Urothelium cell line (cell line): ENCODE measurements at regions not wholly inside any gene's neighbourhood (a gene's known extent, or its start where the extent isn't known, plus 50 kb on each side); places are given as distances from the start of the nearest gene placed in this dataset.
"Not testable (repeated sequence)": the region's sequence is repeated elsewhere in the genome, so short reads cannot be mapped to it uniquely, and the experiment has no call there.

Source experiments
- DNase-seq: peaks from one replicate; pipeline ENCODE4 v3.0.0; 2011; ENCODE audit warnings: low spot score, mixed read lengths
- FAIRE-seq: peaks from 2 replicates; lab custom pipeline; 2011; peaks lifted over from hg19 to GRCh38; lab: Jason Lieb, UNC

DNA sequence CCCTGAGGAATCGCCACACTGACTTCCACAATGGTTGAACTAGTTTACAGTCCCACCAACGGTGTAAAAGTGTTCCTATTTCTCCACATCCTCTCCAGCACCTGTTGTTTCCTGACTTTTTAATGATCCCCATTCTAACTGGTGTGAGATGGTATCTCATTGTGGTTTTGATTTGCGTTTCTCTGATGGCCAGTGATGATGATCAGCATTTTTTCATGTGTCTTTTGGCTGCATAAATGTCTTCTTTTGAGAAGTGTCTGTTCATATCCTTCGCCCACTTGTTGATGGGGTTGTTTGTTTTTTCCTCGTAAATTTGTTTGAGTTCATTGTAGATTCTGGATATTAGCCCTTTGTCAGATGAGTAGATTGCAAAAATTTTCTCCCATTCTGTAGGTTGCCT, 223.5 kb downstream of the MAF start:
- not testable (repeated sequence) for FAIRE-seq, DNase-seq

GRCh38 chr16:79375351-79375750, 225.2 kb downstream of the MAF start:
- DNase-seq (no peak), FAIRE-seq (peak; percentile 20)

GRCh38 chr16:79372503-79373184, 227.9 kb downstream of the MAF start:
- DNase-seq (peak; percentile 89), FAIRE-seq (peak; percentile 17)

DNA sequence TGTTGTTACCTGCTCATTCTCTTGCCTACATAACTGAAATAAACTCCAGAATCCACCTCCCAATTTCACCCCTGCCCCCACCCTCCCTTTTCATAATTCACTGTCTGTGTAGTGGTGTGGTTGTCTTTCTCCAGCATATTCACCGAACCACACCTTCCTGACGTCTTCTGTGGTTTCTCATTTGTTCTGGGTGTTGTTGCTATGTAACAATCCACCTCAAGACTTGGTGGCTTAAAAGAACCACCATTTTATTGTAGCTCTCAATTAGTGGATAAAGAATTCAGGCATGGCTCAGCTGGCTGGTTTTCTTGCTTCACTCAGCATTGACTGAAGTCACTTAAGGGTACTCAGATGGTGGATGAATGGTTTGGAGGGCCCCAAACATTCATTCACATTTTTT, 229.8 kb downstream of the MAF start:
- FAIRE-seq (no peak), DNase-seq (no peak)

DNA sequence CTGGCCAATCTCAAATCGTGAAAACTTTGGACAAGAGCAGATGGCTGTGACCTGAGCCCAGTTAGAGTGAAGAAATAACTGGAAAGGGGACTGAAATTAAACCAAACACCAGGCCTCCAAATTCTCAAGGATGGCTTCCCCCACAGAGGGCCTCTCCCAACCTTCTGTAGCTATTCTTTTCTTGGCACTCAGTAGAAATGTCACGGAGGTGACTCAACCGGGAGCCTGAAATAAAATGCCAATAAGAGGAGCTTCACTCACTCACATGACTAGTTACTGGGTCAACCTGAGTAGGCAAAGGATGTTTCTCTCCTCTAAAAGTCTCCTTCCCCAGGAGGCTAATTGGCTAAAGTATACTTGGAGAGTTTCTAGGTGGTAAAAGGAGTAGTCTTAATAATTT, 230.7 kb downstream of the MAF start:
- FAIRE-seq, result no peak
- DNase-seq, result peak; percentile 58

- FAIRE-seq, result no peak
- no peak for DNase-seq
These were observed 232.7 kb downstream of the MAF start for GRCh38 chr16:79367822-79368221.

- FAIRE-seq, result no peak
- no peak for DNase-seq
These were observed 233.9 kb downstream of the MAF start for GRCh38 chr16:79366635-79367034.

DNA sequence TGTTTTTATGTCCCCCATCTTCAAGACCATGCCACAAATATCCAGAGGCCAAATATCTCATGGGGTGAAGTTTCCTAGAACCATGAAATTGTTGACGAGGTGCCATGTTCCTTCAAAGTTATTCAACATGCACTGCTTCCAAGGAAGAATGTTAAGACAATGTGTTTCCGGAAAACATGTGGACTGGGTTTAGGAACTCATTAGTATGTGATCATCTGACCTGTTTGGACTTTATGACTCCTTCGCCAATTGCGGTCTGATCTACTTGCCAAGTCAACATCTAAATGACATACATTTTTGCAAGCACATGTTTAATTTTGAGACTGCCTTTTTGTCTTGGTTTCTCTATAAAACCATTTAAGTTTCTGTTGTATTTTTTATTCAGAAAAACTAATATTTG, 234.8 kb downstream of the MAF start:
- DNase-seq (no peak), FAIRE-seq (no peak)

DNA sequence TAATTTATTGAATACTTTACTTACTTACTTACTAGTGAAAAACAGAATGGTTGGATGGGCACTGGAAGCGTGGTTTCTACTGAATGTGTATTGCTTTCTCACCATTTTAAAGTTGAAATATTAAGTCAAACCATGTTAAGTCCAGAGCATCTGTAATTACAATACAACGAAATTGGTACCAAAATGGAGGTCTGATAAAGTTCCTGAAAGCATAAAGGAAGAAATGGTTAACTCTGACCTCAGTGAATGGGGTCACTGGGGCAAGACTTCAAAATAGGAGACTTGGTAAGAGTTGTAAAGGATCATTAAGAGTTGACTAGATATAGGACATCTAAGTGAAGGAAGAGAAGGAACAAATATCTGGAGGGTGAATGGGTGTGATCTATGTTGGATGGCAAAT, 237.1 kb downstream of the MAF start:
- no peak for FAIRE-seq
- no peak for DNase-seq

DNA sequence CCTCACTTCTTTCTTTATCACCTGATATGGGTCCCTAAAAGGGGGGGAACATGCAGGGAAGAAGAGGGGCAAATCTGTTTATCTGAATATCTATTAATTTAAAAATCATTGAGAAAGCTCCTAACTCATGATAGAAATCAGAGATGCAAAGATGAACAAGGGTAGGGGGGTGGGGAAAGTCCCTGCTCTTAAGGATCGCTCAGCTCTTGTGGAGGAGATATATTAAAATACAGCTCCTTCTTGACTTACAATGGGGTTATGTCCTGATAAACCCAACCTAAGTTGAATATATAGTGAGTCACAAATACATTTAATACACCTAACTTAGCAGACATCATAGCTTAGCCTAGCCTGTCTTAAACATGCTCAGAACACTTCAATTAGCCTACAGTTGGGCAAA, 237.5 kb downstream of the MAF start:
- FAIRE-seq (no peak), DNase-seq (no peak)

- DNase-seq (no peak), FAIRE-seq (no peak)
These were observed 238.1 kb downstream of the MAF start for GRCh38 chr16:79362300-79362970.

- FAIRE-seq, result no peak
- DNase-seq, result no peak
These were observed 239.3 kb downstream of the MAF start for GRCh38 chr16:79361132-79361751.

DNA sequence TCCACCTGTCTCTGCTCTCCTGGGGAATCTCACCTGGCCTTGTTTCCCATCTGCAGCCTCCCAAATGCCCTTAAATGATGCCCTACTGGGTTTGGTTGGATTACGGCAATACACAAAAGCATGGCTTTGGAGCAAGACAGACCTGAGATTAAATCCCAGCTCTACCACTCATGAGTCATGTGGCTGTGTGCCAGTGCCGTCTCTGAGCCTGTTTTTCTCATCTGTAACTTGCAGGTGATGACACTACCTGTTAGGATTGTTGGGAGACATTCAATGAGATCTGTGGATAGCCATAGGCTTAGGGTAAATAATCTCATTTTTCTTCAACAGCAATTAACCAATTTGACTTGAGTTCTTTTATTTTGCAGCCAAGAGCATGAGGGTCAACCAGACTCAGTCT, 240.3 kb downstream of the MAF start:
- FAIRE-seq (no peak), DNase-seq (peak; percentile 52)

DNA sequence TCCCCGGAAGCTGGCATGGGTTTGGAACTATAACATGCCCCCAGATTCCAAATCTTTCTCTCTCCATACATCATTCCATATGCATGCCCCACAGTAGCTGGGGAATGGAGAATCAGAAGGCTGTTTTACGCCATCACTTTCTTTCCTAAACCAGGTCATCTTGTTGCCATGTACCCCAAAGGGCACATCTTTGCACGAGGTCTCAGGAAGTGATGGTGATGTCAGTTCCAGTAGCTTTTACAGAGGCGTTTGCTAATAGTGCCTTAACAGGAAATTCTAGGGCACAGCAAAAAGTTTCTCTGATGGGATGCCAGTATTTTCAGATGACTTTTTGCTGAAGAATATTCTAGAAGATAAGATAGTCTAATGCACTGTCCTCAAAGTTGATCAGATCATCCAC, 241.5 kb downstream of the MAF start:
- FAIRE-seq (no peak), DNase-seq (no peak)

- no peak for DNase-seq
- no peak for FAIRE-seq
These were observed 242.3 kb downstream of the MAF start for GRCh38 chr16:79358188-79358587.

DNA sequence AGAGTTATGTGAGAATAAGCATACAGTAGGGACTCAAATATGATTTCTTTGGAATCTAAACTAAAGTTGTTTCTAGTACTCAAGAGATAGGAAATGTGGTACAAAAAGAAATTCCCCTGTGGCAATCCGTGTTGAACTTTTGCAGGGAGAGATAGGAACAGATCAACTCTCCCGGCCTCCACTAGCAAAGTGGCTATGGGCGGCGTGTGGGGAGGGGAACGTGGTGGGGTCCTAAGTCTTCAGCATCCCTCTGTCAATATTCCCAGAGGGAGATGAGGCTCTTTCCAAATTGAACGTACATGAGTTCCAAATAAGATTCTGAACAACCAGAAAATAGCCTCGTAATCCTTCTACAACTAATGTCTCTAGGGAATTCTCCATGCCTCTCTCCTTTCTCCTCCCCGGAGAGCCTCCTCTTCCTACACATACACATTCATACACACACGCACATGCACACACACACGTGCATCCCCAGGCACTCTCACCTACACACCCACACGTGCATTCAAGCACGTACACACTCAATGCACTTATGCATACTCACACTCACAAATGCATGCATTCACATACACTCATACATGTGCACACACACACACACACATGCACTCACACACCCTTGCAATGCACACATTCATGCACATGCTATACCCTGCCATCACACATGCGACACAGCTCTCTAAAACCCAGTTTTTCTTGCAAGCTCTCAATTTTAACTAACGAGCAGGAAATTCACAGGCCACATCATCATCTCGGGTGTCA, 244.8 kb downstream of the MAF start:
- DNase-seq, result no peak
- FAIRE-seq, result peak; percentile 90

- DNase-seq (no peak), FAIRE-seq (no peak)
These were observed 248.6 kb downstream of the MAF start for GRCh38 chr16:79351927-79352326.

DNA sequence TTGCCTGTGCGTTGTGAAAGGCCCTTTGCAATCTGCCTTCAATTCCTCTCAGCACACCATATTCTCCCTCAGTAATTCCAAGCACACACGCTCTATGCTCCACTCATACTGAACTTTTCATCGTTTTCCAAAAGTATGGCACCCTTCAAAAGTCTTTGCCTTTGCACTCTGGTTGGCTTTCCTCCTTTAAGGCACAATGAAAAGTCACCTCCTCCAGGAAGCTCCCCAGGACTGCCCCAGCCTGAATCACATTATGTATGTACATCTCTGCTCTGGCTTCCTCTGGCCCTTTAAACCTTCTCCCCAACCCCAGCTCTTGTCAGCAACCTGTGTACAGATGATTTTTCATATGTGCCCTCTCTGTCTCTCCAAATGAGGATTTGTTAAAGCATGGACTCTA, 250.7 kb downstream of the MAF start:
- no peak for FAIRE-seq
- DNase-seq, result no peak

- FAIRE-seq, result no peak
- no peak for DNase-seq
These were observed 251.8 kb downstream of the MAF start for GRCh38 chr16:79348521-79349306.

DNA sequence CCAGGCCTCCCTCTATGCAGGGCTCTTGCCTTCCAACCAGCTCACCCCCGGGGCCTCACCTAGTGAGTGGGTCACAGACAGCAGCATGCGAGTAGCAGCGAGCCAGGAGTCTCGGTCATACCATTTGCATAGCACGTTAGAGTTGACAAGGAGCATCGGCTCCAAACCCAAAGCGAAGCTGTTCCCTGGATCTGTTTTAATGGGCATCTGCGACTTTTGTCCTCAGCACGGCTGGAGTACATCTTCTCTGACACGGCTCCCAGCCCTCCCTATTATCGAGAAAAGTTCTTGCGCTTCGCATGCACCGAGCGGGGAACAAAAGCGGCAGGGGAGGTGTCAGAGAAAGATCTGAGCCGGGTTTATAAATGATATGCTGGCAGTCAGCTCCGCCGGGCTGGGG, 253.3 kb downstream of the MAF start:
- DNase-seq (no peak), FAIRE-seq (no peak)

- FAIRE-seq, result no peak
- no peak for DNase-seq
These were observed 260.7 kb downstream of the MAF start for GRCh38 chr16:79339863-79340262.
